Mucosa of stomach (tissue), 1 donor: ENCODE measurements at regions not wholly inside any gene's neighbourhood (a gene's known extent, or its start where the extent isn't known, plus 50 kb on each side); places are given as distances from the start of the nearest gene placed in this dataset.
"Not testable (repeated sequence)": the region's sequence is repeated elsewhere in the genome, so short reads cannot be mapped to it uniquely, and the experiment has no call there.

Experiments used
- H3K27me3 ChIP-seq: one replicate; pipeline ENCODE4 v1.7.0; 2013; ENCODE audit warnings: mild to moderate bottlenecking, low read length; ENCODE audit not compliant: control insufficient read depth, insufficient read depth
- H3K36me3 ChIP-seq: one replicate; pipeline ENCODE4 v1.7.0; 2013; ENCODE audit warnings: low read length; ENCODE audit not compliant: control insufficient read depth, insufficient read depth
- H3K4me1 ChIP-seq: one replicate; pipeline ENCODE4 v1.7.0; 2013; ENCODE audit warnings: mild to moderate bottlenecking, low read length; ENCODE audit not compliant: control insufficient read depth, insufficient read depth
- H3K4me3 ChIP-seq: one replicate; pipeline ENCODE4 v1.7.0; 2013; ENCODE audit warnings: low read length
- H3K9ac ChIP-seq: one replicate; pipeline ENCODE4 v1.7.0; 2013; ENCODE audit warnings: mild to moderate bottlenecking, low read length, moderate library complexity
- H3K9me3 ChIP-seq: one replicate; pipeline ENCODE4 v1.7.0; 2013; ENCODE audit warnings: mild to moderate bottlenecking, low read length, moderate library complexity; ENCODE audit not compliant: control insufficient read depth
- donor health status: Pancreatic carcinoma.

- no peaks in the 10 kb centered on the region for H3K9me3 ChIP-seq
- no peak overlapping the region for H3K9ac ChIP-seq
- H3K4me3 ChIP-seq: no peak overlapping the region
- peaks cover 17% of the 10 kb centered on the region for H3K27me3 ChIP-seq
- H3K36me3 ChIP-seq: no peaks in the 10 kb centered on the region
- no peaks in the 10 kb centered on the region for H3K4me1 ChIP-seq
Measured at GRCh38 chr6:28603891-28604290, 78.2 kb downstream of the GPX5 start.

GRCh38 chr6:28606424-28607391 is 81.0 kb downstream of the GPX5 start:
- H3K4me3 ChIP-seq: no peak overlapping the region
- H3K9ac ChIP-seq: no peak overlapping the region
- no peaks in the 10 kb centered on the region for H3K4me1 ChIP-seq
- no peaks in the 10 kb centered on the region for H3K9me3 ChIP-seq
- no peaks in the 10 kb centered on the region for H3K36me3 ChIP-seq
- peaks cover 17% of the 10 kb centered on the region for H3K27me3 ChIP-seq

GRCh38 chr6:28607990-28608389 is 82.3 kb downstream of the GPX5 start:
- peaks cover 17% of the 10 kb centered on the region for H3K27me3 ChIP-seq
- no peaks in the 10 kb centered on the region for H3K9me3 ChIP-seq
- no peak overlapping the region for H3K4me3 ChIP-seq
- H3K36me3 ChIP-seq: no peaks in the 10 kb centered on the region
- H3K9ac ChIP-seq: no peak overlapping the region
- H3K4me1 ChIP-seq: no peaks in the 10 kb centered on the region

GRCh38 chr6:28609672-28610071 is 84.0 kb downstream of the GPX5 start:
- H3K36me3 ChIP-seq: no peaks in the 10 kb centered on the region

GRCh38 chr6:28615616-28615954 is 89.9 kb downstream of the GPX5 start:
- H3K27me3 ChIP-seq: peaks cover 4% of the 10 kb centered on the region
- H3K4me3 ChIP-seq: no peak overlapping the region
- H3K36me3 ChIP-seq: no peaks in the 10 kb centered on the region
- H3K9me3 ChIP-seq: no peaks in the 10 kb centered on the region
- no peaks in the 10 kb centered on the region for H3K4me1 ChIP-seq
- H3K9ac ChIP-seq: no peak overlapping the region

More at GRCh38 chr6:28609672-28610071, 84.0 kb downstream of the GPX5 start:
- Histone ChIP-seq H3K4me1 (no peaks in the 10 kb centered on the region), H3K4me3 (no peak overlapping the region), H3K27me3 (peaks cover 17% of the 10 kb centered on the region), H3K9ac (no peak overlapping the region), H3K9me3 (no peaks in the 10 kb centered on the region)

GRCh38 chr6:28615955-28616747 is 90.5 kb downstream of the GPX5 start:
- Histone ChIP-seq H3K9me3 (no peaks in the 10 kb centered on the region), H3K4me3 (no peak overlapping the region), H3K9ac (no peak overlapping the region), H3K36me3 (no peaks in the 10 kb centered on the region), H3K4me1 (no peaks in the 10 kb centered on the region), H3K27me3 (peaks cover 4% of the 10 kb centered on the region)

- Histone ChIP-seq H3K9ac (no peak overlapping the region), H3K4me3 (no peak overlapping the region), H3K36me3 (no peaks in the 10 kb centered on the region), H3K4me1 (no peaks in the 10 kb centered on the region), H3K9me3 (no peaks in the 10 kb centered on the region), H3K27me3 (peaks cover 4% of the 10 kb centered on the region)
Measured at GRCh38 chr6:28618898-28619555, 93.3 kb downstream of the GPX5 start.

GRCh38 chr6:28621268-28621667 is 95.6 kb downstream of the GPX5 start:
- H3K36me3 ChIP-seq, H3K4me3 ChIP-seq, H3K9me3 ChIP-seq, H3K27me3 ChIP-seq, H3K9ac ChIP-seq, H3K4me1 ChIP-seq: not testable (repeated sequence)

- H3K4me3 ChIP-seq, H3K9me3 ChIP-seq, H3K9ac ChIP-seq, H3K36me3 ChIP-seq, H3K27me3 ChIP-seq, H3K4me1 ChIP-seq: not testable (repeated sequence)
Measured at GRCh38 chr6:28623242-28623641, 97.6 kb downstream of the GPX5 start.

- not testable (repeated sequence) for H3K9ac ChIP-seq, H3K9me3 ChIP-seq, H3K4me1 ChIP-seq
Measured at GRCh38 chr6:28626386-28626785, 100.7 kb downstream of the GPX5 start.

GRCh38 chr6:28632326-28632851 is 106.7 kb downstream of the GPX5 start:
- Histone ChIP-seq H3K9me3 (no peaks in the 10 kb centered on the region), H3K36me3 (no peaks in the 10 kb centered on the region), H3K4me1 (no peaks in the 10 kb centered on the region), H3K27me3 (peaks cover 28% of the 10 kb centered on the region), H3K9ac (no peak overlapping the region), H3K4me3 (no peak overlapping the region)

More at GRCh38 chr6:28626386-28626785, 100.7 kb downstream of the GPX5 start:
- H3K36me3 ChIP-seq, H3K27me3 ChIP-seq, H3K4me3 ChIP-seq: not testable (repeated sequence)
